HG02763 (cell line): ENCODE measurements at regions not wholly inside any gene's neighbourhood (a gene's known extent, or its start where the extent isn't known, plus 50 kb on each side); places are given as distances from the start of the nearest gene placed in this dataset.

Experiments
- ATAC-seq: cut with Tn5 transposase; IDR thresholded peaks from one replicate; pipeline ENCODE4 v1.9.1; 2021; ENCODE audit warnings: mild to moderate bottlenecking, moderate library complexity; ENCODE audit not compliant: unreplicated experiment

- no peak for ATAC-seq
Observed at GRCh38 chr2:4549666-4550210, 846.4 kb downstream of the DCDC2C start.

GRCh38 chr2:4551691-4552474, 848.5 kb downstream of the DCDC2C start:
- ATAC-seq, result no peak

GRCh38 chr2:4553241-4553640, 849.9 kb downstream of the DCDC2C start:
- no peak for ATAC-seq

- ATAC-seq, result no peak
Observed at GRCh38 chr2:4556135-4556896, 852.9 kb downstream of the DCDC2C start.

GRCh38 chr2:4561196-4561595, 857.8 kb downstream of the DCDC2C start:
- ATAC-seq, result no peak

- no peak for ATAC-seq
Observed at GRCh38 chr2:4576075-4576474, 872.7 kb downstream of the DCDC2C start.

- no peak for ATAC-seq
Observed at GRCh38 chr2:4579977-4580376, 876.6 kb downstream of the DCDC2C start.

GRCh38 chr2:4585057-4585635, 881.8 kb downstream of the DCDC2C start:
- no peak for ATAC-seq

GRCh38 chr2:4588606-4589005, 885.2 kb downstream of the DCDC2C start:
- no peak for ATAC-seq

GRCh38 chr2:4591261-4591660, 887.9 kb downstream of the DCDC2C start:
- ATAC-seq, result no peak

- ATAC-seq, result no peak
Observed at GRCh38 chr2:4597400-4597799, 894.0 kb downstream of the DCDC2C start.

- no peak for ATAC-seq
Observed at GRCh38 chr2:4604767-4605166, 901.4 kb downstream of the DCDC2C start.

GRCh38 chr2:4618141-4618540, 914.8 kb downstream of the DCDC2C start:
- no peak for ATAC-seq

- no peak for ATAC-seq
Observed at GRCh38 chr2:4618630-4619228, 915.4 kb downstream of the DCDC2C start.

GRCh38 chr2:4628998-4629501, 925.7 kb downstream of the DCDC2C start:
- ATAC-seq, result no peak

- ATAC-seq, result no peak
Observed at GRCh38 chr2:4635289-4635688, 931.9 kb downstream of the DCDC2C start.

GRCh38 chr2:4653991-4654390, 950.6 kb downstream of the DCDC2C start:
- ATAC-seq, result no peak

GRCh38 chr2:4656326-4656725, 953.0 kb downstream of the DCDC2C start:
- ATAC-seq, result no peak

- ATAC-seq, result no peak
Observed at GRCh38 chr2:4662161-4662779, 958.9 kb downstream of the DCDC2C start.

- no peak for ATAC-seq
Observed at GRCh38 chr2:4668381-4668780, 965.0 kb downstream of the DCDC2C start.

GRCh38 chr2:4670331-4670730, 967.0 kb downstream of the DCDC2C start:
- ATAC-seq, result no peak
